HG02571 (cell line): ENCODE measurements at regions not wholly inside any gene's neighbourhood (a gene's known extent, or its start where the extent isn't known, plus 50 kb on each side); places are given as distances from the start of the nearest gene placed in this dataset.
"Not testable (repeated sequence)": the region's sequence is repeated elsewhere in the genome, so short reads cannot be mapped to it uniquely, and the experiment has no call there.

ENCODE experiments used
- ATAC-seq: cut with Tn5 transposase; IDR thresholded peaks from one replicate; pipeline ENCODE4 v1.9.1; 2021; ENCODE audit warnings: mild to moderate bottlenecking, moderate library complexity; ENCODE audit not compliant: unreplicated experiment

GRCh38 chr15:85263842-85264440 is 116.5 kb upstream of the AKAP13 start:
- not testable (repeated sequence) for ATAC-seq

GRCh38 chr15:85264614-85265190 is 115.7 kb upstream of the AKAP13 start:
- not testable (repeated sequence) for ATAC-seq

GRCh38 chr15:85267158-85267857 is 113.1 kb upstream of the AKAP13 start:
- ATAC-seq, result not testable (repeated sequence)

GRCh38 chr15:85274315-85275050 is 105.9 kb upstream of the AKAP13 start:
- no peak for ATAC-seq

GRCh38 chr15:85276508-85276907 is 103.9 kb upstream of the AKAP13 start:
- no peak for ATAC-seq

GRCh38 chr15:85276921-85277320 is 103.5 kb upstream of the AKAP13 start:
- ATAC-seq, result no peak

DNA sequence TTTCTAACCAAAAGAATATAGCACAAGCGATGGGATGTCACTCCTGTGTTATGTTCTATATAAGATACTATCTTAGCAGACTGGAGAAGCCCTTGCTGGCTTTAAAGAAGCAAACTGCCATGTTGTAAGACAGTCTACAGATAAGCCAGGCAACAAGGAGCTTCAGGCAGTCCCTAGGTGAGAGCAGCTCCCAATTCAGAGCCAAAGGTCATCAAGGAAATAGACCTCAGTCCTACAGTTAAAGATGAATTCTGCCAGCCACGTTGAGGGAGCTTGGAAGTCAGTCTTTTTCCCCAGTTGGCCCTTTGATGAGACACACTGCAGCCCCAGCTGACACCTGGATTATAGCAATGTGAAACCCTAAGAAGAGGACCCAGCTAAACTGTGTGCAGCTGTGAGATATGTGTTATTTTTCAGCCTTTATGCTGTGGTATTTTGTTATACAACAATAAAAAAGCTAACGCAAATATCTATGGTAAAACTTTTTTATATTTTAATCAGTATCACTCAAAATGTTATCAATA is 102.5 kb upstream of the AKAP13 start:
- no peak for ATAC-seq

DNA sequence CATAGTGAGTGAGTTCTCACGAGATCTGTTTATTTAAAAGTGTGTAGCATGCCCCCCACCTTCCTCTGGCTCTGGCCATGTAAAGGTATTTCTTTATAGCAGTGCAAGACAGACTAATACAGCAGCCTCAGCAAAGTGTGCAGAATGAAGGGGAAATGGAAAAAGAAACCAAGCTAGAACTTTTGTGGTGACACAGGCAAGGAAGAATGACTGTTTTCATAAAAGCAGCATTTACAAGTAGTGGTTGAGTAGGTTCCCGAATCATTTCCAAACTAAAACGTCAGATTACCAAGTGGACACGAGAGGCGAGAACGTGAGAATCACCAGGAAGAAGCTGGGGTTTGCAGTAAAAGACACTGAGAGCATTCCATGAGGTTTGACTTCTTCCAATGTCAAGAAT is 100.2 kb upstream of the AKAP13 start:
- no peak for ATAC-seq

- no peak for ATAC-seq
These were observed 99.0 kb upstream of the AKAP13 start for GRCh38 chr15:85281293-85281882.

- no peak for ATAC-seq
These were observed 97.8 kb upstream of the AKAP13 start for GRCh38 chr15:85282504-85283115.

DNA sequence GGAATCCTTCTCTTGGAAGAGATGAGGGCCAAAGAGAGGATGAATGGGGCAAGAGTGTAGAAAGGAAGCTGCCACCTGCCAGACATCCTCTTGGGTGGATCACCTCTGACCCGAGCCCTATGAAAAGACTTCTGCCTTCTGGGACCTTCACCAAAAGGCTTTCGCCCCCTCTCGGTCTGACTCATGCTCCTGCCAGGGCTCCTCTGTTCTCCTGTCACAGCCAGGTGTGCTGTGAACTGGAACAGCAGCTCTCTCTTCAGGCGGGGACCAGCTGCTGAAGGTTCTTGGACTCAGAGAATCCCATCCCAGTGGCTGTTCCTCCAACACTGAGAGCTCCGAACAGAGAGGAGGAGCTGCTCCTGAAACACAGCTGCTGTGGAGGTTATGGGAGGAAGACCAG is 96.6 kb upstream of the AKAP13 start:
- peak; percentile 64 for ATAC-seq

- ATAC-seq, result peak; percentile 80
These were observed 95.9 kb upstream of the AKAP13 start for GRCh38 chr15:85284497-85284896.

DNA sequence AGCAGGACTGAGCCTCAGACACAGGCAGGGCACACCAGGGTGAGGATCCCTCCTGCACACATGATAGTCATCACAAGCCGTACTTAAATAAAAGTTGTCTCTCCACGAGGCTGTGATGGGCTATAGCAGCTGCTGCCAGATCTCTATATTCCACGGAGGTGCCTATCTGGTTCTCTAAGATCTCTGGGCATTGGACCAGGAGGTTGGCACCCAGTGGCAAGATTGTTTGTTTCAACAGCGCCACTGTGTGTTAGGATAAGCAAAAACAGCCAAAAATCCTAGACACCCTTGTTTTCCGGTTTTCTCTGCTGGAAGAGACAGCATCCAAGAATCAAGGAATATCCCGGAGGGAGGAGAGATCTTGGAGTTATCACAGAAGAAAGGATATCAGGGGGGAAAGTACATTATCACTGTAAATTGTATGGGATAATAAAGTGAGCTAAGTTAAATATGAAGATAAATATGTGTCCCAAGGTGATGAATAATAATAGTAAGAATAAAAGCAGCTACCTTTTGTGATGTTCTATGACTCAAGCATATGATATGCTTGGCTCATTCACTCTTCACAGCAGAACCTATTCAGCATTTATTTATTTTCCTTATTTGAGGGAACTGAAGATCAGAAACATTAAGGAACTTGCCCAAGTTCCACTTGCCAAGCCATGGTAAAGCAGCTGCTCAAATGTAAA is 90.6 kb upstream of the AKAP13 start:
- ATAC-seq, result no peak

DNA sequence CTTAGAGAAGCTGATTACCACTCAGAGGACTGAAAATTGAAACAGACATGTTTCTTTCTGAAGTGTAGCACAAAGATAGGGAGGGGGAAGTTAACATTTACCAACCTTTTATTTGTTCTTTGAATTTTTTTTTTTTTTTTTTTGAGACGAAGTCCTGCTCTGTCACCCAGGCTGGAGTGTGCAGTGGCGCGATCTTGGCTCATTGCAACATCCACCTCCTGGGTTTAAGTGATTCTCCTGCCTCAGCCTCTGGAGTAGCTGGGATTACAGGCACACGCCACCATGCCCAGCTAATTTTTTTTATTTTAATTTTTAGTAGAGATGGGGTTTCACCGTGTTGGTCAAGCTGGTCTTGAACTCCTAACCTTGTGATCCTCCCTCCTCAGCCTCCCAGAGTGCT is 87.8 kb upstream of the AKAP13 start:
- ATAC-seq, result not testable (repeated sequence)

GRCh38 chr15:85296615-85297402 is 83.6 kb upstream of the AKAP13 start:
- peak; percentile 84 for ATAC-seq

- no peak for ATAC-seq
These were observed 82.9 kb upstream of the AKAP13 start for GRCh38 chr15:85297537-85297936.

GRCh38 chr15:85298366-85298765 is 82.0 kb upstream of the AKAP13 start:
- ATAC-seq, result no peak

DNA sequence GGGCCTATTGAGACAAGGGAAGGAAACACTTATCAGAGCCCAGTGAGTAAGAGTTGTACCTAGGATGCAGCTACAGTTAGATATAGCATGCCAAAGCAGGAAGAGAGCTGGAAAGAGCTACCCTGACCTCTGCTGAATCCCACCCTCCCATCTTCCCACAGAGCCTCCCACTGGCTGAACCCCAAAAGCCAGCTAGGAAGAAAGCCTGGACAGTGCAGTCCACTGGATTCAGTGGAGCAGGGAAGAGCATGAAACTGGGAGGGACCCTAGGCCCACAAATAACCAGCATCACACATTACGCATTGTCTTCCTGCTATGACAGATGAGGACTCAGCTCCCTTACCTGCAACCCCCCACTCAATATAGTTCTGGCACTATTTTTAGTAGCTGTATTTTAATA is 81.5 kb upstream of the AKAP13 start:
- ATAC-seq, result no peak

DNA sequence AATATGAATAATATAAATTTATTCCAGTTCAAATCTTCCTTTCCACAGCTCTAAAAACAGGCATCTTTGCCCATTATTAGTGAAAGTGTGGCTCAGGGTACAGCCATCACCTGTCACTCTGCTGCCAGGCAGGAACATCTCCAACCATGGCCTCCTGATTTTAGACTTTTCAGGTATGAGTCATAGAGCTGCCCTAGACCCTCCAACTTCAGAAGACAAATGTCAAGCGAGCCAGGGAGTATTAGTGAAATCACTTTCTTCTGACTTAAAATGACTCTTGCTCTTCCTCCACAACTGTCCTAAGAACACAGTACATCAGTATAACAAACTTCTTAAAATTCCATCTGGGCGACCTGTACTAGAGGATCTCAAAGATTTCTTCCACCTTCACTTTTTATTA is 78.1 kb upstream of the AKAP13 start:
- ATAC-seq, result no peak
